ENCODE measurements at regions not wholly inside any gene's neighbourhood (a gene's known extent, or its start where the extent isn't known, plus 50 kb on each side); places are given as distances from the start of the nearest gene placed in this dataset.
A peak's percentile ranks its signal among the peaks of the same experiment; 100 is the strongest.

DNA sequence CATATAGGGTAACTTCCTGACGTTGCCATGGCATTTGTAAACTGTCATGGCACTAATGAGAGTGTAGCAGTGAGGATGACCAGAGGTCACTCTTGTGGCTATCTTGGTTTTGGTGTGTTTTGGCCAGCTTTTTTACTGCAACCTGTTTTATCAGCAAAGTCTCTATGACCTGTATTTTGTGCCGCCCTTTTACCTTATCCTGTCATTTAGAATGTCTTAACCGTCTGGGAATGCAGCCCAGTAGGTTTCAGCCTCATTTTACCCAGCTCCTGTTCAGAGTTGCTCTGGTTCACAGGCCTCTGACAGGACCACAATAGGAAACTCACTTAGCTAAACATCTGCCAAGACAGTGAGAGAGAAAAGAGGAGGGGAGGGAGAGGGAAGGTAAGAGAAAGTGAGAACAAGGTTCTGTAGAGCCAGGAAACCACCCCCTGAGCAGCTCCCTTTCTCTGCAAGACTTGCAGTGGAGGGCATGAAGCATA lies 64.8 kb upstream of the PLEKHG3 start:
- peak; percentile 33 for DNase-seq (ENCODE audit: low read depth)

DNA sequence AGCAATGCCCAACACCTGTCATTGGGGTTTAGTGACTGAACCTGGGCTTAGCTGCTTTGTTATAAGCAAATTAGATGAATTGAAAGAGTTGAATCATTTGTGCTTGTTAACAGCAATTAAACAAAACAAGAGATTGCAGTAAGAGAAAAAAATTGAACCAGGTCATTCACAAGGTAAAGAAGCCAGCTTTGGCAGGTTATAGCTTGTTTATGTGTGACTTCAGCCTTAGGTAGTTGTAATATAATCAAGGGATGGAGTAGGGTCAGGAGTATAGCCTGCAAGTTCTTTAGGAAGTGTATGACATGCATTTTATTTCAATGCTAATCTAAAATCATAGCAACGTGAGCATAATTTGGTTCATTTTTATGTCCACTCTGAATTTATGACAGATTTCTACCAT lies 63.4 kb upstream of the PLEKHG3 start:
- no peak for DNase-seq (ENCODE audit: low read depth)

DNA sequence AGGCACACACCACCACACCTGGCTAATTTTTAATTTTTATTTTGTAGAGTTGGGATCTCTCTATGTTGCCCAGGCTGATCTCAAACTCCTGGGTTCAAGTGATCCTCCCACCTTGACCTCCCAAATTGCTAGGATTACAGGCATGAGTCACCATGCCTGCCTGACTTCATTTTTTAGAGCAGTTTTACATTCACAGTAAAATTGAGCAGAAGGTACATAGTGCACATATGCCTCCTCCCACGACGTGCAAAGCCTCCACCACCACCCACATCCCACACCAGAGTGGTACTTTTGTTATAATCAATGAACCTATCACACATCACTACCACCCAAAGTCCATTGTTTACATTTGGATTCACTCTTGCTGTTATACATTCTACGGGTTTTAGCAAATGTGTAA lies 62.5 kb upstream of the PLEKHG3 start:
- DNase-seq (ENCODE audit: low read depth), result no peak

DNA sequence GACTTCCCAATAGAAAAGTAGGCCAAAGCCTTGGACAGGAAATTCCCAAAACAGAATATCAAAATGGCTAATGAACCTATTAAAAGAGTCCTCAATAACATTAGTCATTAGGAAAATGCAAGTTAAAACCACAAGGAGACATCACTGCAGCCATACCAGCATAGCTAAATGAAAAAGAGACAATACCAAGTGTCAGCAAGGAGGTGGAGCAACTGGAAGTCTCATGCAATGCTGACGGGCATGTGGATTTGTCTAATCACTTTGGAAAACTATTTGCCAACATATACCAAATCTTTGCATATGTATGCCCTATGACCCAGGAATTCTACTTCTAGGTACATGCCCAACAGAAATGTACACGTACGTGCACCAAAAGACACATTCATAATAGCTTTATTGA lies 60.5 kb upstream of the PLEKHG3 start:
- no peak for DNase-seq (ENCODE audit: low read depth)

DNA sequence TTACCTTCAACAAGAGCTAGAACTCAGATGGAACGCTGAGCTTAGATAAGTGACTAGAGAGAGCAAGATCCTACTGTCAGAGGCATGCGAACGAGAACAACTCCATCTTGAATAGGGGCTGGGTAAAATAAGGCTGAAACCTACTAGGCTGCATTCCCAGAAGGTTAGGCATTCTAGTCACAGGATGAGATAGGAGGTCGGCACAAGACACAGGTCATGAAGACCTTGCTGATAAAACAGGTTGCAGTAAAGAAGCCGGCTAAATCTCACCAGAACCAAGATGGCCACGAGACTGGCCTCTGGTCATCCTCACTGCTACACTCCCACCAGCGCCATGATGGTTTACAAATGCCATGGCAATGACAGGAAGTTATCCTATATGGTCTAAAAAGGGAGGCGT lies 59.6 kb upstream of the PLEKHG3 start:
- no peak for DNase-seq (ENCODE audit: low read depth)

DNA sequence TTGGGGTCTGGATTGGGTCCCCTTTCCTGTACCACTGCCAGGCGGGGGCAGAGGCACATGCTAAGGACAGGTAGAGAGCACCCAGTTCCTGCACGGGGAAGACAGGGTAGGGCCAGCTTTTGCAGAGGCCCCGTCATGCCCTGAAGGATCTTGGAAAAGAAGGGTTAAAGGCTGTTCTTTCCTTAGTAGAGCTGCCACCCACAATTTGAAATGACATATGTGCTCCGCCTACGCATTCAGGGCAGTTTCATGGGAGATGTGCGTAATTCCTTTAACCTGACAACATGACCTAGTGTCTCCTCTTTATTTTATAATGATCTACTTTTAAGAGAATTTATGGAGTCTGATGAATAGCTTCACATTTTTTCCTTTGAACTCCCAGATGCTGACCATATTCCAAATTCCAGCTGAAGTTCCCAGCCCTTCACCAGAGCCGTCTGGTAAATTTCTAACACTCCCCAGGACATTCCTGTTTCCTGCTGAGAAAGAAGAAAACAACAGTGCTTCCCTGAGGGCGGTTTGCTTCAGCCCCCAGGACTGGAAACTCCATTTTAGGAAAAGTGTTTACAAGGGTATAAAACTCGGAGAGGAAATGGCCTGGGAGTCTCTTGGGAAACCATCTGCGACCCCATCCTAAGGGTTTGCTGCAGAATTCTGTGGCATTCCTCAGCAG lies 58.9 kb upstream of the PLEKHG3 start:
- DNase-seq (ENCODE audit: low read depth), result peak; percentile 59

DNA sequence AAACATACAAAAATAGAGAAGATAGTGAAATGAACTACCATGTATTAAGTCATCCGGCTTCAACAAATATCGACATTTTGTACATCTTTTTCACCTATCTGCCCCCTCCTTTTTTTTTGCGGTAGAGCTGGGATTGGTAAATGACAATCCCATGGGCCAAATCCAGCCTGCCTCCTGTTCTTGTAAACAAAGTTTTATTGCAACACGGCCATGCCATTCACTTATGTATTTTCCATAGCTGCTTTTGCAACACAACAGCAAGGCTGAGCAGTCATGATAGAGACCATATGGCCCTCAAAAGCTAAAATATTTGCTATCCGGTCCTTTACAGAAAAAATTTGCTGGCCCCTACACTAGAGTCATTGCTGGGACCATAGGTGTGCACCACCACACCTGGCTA lies 58.1 kb upstream of the PLEKHG3 start:
- no peak for DNase-seq (ENCODE audit: low read depth)

DNA sequence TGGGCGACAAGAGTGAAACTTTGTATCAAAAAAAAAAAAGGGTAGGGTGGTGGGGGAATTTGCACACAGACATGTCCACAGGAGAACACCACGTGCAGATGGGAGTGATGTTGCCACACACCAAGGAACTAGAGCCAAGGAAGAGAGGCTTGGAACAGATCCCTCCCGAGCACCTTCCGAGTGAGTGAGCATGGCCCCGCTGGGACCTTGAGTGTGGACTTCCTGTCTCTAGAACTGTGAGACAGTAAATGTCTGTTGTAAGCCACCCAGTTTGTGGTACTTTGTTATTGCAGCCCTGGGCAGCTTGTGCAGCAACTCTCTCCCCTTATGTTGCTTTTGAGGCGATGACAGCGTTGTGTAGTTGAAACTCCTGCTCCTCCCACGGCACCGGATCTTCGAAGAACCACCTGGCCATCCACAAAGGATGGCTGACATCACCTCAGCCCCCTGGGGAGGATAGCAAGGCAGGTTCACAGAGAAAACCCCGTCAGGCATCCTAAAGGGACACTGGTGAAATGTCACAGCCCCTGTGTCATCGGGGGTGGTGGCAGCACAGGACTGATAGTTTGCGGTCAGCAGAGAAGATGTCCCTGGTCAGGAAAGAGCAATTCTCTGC lies 54.7 kb upstream of the PLEKHG3 start:
- peak; percentile 31 for DNase-seq (ENCODE audit: low read depth)

DNA sequence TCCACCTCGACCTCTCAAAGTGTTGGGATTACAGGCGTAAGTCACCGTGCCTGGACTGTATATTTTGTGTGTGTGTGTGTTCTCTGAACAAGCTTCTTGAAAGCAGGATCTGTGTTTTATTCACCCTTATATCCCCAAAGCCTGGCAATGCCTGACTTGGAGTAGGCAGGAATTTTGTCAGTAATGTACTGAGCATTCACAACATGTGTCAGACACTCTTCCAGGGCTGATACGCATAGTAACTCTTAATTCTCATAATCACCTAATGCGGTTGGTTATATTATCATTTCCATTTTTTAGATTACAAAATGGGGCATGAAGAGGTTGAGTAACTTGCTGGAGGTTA lies 50.4 kb upstream of the PLEKHG3 start:
- DNase-seq (ENCODE audit: low read depth), result no peak

DNA sequence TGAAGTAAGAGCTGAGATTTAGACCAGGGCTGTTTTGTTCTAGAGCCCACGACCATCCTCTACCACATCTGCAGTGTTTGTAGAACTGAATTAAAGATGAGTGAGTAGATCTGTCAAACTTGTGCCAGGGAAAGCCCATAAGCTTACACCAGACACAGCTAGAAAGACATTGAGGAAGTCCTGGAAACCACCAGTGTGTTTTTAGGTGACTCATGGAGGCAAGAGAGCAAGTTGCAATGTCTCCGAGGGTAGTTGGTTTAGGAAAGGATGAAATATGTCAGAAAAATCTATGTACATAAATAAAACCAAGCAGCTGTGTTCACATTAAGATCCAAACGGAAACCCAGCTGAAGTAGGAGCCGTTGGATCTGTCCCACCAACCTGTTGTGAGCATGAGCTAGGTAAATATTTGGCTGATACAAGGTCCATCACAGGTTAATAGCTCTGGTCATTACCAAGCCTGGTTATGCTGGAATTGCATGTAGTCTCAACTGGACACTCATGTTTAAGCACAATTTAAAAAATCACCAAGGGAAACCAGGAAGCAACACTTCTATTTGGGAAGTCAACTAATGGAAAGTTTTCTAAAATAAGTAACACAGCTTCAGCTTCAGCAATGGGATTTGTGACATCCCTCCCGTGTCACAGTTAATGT lies 49.9 kb upstream of the PLEKHG3 start:
- peak; percentile 57 for DNase-seq (ENCODE audit: low read depth)
